Fibroblast of pulmonary artery (primary cell): ENCODE measurements at regions not wholly inside any gene's neighbourhood (a gene's known extent, or its start where the extent isn't known, plus 50 kb on each side); places are given as distances from the start of the nearest gene placed in this dataset.

Source experiments
- DNase-seq: peaks from one replicate; pipeline ENCODE4 v3.0.0-alpha.2; 2010; ENCODE audit warnings: low read depth
- H3K4me3 ChIP-seq: replicated peaks from 2 replicates; pipeline ENCODE4 v1.5.1; 2011; ENCODE audit warnings: low read depth, mild to moderate bottlenecking, control low read depth, low read length, moderate library complexity
- TF ChIP-seq, protein P1 (sequence below): IDR thresholded peaks from 2 replicates; pipeline ENCODE4 v1.5.1; 2011; ENCODE audit warnings: mild to moderate bottlenecking, control low read depth, low read length, inconsistent platforms; ENCODE audit errors: missing control alignments

DNA sequence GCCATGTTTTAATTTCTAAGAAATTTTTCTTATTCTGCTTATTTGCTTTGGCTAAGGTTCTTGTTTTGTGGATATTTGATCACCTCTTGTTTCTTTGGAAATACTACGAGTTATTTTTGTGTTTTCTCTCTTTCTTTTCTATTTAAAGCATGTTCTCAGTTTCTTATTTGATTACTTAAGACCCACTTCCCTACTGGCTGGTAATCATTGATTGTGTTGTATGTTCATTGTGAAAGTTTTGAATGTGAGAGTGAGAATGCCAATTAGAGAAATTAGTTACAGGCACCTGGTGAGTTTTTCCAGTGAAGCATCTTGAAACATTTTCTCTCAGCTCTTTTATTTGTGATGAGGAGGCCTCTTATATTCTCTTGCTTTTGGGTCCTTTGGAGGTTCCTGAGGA lies 226.7 kb upstream of the MC4R start:
- no peak for DNase-seq
- no peak overlapping the region for H3K4me3 ChIP-seq
- TF ChIP-seq, protein P1, sequence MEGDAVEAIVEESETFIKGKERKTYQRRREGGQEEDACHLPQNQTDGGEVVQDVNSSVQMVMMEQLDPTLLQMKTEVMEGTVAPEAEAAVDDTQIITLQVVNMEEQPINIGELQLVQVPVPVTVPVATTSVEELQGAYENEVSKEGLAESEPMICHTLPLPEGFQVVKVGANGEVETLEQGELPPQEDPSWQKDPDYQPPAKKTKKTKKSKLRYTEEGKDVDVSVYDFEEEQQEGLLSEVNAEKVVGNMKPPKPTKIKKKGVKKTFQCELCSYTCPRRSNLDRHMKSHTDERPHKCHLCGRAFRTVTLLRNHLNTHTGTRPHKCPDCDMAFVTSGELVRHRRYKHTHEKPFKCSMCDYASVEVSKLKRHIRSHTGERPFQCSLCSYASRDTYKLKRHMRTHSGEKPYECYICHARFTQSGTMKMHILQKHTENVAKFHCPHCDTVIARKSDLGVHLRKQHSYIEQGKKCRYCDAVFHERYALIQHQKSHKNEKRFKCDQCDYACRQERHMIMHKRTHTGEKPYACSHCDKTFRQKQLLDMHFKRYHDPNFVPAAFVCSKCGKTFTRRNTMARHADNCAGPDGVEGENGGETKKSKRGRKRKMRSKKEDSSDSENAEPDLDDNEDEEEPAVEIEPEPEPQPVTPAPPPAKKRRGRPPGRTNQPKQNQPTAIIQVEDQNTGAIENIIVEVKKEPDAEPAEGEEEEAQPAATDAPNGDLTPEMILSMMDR: no peak

DNA sequence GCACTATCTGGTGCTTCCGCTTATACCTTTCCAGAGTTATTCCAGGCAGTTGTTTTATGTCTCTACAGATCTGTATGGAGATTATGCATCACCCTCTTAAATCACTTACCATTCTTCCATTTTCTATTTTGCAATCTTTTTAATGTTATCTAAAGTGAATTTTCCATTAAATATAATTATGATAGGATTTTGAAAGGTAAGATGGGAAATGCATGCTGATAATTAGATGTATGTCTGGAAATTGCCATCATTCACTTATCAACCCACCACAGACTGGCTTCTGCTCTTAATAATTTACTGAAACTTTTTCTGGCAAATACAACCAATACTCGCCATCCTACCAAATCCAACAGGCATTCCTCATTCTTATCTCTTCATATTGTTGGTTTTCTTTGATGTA lies 227.4 kb upstream of the MC4R start:
- no peak for DNase-seq

GRCh38 chr18:60601249-60601648 lies 228.7 kb upstream of the MC4R start:
- no peak overlapping the region for H3K4me3 ChIP-seq
- TF ChIP-seq, protein P1: no peak
- DNase-seq: no peak

More for the DNA sequence above, 227.4 kb upstream of the MC4R start:
- no peak overlapping the region for H3K4me3 ChIP-seq
- TF ChIP-seq, protein P1: no peak

DNA sequence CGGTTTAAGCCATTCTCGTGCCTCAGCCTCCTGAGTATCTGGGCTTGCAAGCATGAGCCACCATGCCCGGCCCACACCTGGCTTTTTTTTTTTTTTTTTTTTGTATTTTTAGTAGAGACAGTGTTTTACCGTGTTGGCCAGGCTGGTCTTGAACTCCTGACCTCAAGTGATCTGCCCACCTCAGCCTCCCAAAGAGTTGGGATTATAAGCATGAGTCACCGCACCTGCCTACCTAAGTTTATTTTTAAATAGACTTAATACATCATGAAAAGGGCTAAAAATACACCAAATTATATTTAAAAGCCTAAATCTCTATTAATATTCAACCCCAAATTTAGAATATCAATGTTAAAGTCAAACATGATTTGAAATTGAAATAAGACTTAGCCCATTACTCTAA lies 250.8 kb upstream of the MC4R start:
- no peak for DNase-seq
- H3K4me3 ChIP-seq: no peak overlapping the region
- TF ChIP-seq, protein P1: no peak

GRCh38 chr18:60624207-60624606 lies 251.6 kb upstream of the MC4R start:
- TF ChIP-seq, protein P1: no peak
- H3K4me3 ChIP-seq: no peak overlapping the region
- no peak for DNase-seq

DNA sequence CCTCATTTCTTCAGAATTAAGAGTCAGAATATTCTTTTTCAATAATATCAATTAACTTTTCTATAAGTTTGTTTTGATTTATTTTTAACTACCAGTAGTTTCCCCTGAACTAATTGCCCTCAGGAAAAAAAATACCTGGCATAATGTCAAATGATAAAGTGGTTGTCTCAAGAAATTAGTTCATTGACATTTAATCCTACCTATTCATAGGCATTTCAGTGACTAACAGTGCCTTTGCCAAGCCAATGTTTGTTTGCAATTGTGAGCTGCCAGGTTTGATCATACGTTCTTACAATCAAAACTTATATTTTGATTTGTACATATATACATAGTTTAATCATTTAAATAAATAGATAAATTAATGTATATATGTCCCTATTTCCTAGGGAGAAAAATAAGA lies 267.3 kb upstream of the MC4R start:
- H3K4me3 ChIP-seq: no peak overlapping the region
- TF ChIP-seq, protein P1: no peak
- no peak for DNase-seq

DNA sequence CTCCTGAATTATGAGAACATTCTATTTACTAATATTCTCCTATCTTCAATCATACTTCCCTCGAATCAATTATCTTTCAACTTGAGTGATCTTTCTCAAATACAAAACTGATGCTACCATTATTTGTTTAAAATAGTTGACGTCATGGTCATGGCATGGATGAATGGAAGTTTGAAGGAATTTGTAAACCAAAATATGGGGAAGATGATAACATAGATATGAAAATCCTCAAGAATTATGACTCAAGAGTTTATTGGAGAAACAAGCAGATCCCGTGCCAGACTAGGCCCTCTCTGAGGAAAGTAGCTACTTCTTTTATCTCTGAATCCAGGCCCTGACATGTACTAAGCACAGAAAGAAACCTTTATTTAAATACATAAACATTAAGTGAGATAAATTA lies 270.4 kb upstream of the MC4R start:
- no peak for DNase-seq
- TF ChIP-seq, protein P1: no peak
- no peak overlapping the region for H3K4me3 ChIP-seq
